Peyer's patch (tissue), 4 donors: ENCODE measurements at regions not wholly inside any gene's neighbourhood (a gene's known extent, or its start where the extent isn't known, plus 50 kb on each side); places are given as distances from the start of the nearest gene placed in this dataset.

Experiments
- CTCF ChIP-seq, 6 experiments: fragments of 450-650 bp in 4 of 6; fragments of 200-600 bp in 2 of 6; sonication (generic) in 1 of 6; IDR thresholded peaks; one replicate each; pipeline ENCODE4 v1.5.1; 2017 to 2019; ENCODE audit warnings: antibody characterized with exemption in 6 of 6, mild to moderate bottlenecking in 3 of 6, moderate library complexity in 1 of 6
- POLR2A ChIP-seq, 2 donors: fragments of 450-650 bp; IDR thresholded peaks; one replicate each; pipeline ENCODE4 v1.5.1; 2017; ENCODE audit warnings: antibody characterized with exemption in 2 of 2, mild to moderate bottlenecking in 2 of 2, moderate library complexity in 2 of 2

GRCh38 chrX:46404774-46405173 lies 140.4 kb downstream of the ZNF674 start:
- no peak for TF ChIP-seq CTCF (IDR thresholded peaks at IDR 0.05)
- TF ChIP-seq POLR2A (IDR thresholded peaks at IDR 0.05): no peak
